Neural cell (in vitro differentiated cells): ENCODE measurements at regions not wholly inside any gene's neighbourhood (a gene's known extent, or its start where the extent isn't known, plus 50 kb on each side); places are given as distances from the start of the nearest gene placed in this dataset.

Source experiments
- H2AFZ ChIP-seq: fragments of 200-600, 300-800 bp; sonication (generic), shearing (Covaris generic); 2 replicates; pipeline ENCODE4 v1.6.0; 2014; ENCODE audit warnings: low read depth, mild to moderate bottlenecking, antibody characterized with exemption, low read length, moderate library complexity
- H3F3A ChIP-seq: fragments of 200-600 bp; shearing (Covaris generic); 2 replicates; pipeline ENCODE4 v1.6.1; 2016; ENCODE audit warnings: mild to moderate bottlenecking, moderate library complexity, mixed read lengths, antibody characterized with exemption, low read length; ENCODE audit not compliant: insufficient read depth, poor library complexity, severe bottlenecking
- H3K27ac ChIP-seq: fragments of 200-600, 300-800 bp; sonication (generic), shearing (Covaris generic); 2 replicates; pipeline ENCODE4 v1.5.1; 2014; ENCODE audit warnings: mild to moderate bottlenecking, low read length, moderate library complexity
- H3K27me3 ChIP-seq: fragments of 300-800, 200-600 bp; sonication (generic), shearing (Covaris generic); 2 replicates; pipeline ENCODE4 v1.6.0; 2014; ENCODE audit warnings: mild to moderate bottlenecking, low read depth, low read length, moderate library complexity; ENCODE audit not compliant: insufficient read depth
- H3K36me3 ChIP-seq: fragments of 300-800, 200-600 bp; sonication (generic), shearing (Covaris generic); 2 replicates; pipeline ENCODE4 v1.5.1; 2014; ENCODE audit warnings: mild to moderate bottlenecking, antibody characterized with exemption, low read length, moderate library complexity; ENCODE audit not compliant: insufficient read depth
- H3K4me2 ChIP-seq: fragments of 300-800, 200-600 bp; sonication (generic), shearing (Covaris generic); 2 replicates; pipeline ENCODE4 v1.6.0; 2014; ENCODE audit warnings: mild to moderate bottlenecking, low read length
- H3K4me3 ChIP-seq: fragments of 300-800, 200-600 bp; sonication (generic), shearing (Covaris generic); 2 replicates; pipeline ENCODE4 v1.5.1; 2014; ENCODE audit warnings: mild to moderate bottlenecking, low read length, moderate library complexity
- H3K79me2 ChIP-seq: fragments of 200-600 bp; shearing (Covaris generic); replicated peaks from 2 replicates; pipeline ENCODE4 v1.6.0; 2014; ENCODE audit warnings: mild to moderate bottlenecking, low read length, moderate library complexity; ENCODE audit not compliant: insufficient read depth
- H3K9ac ChIP-seq: fragments of 300-800, 200-600 bp; sonication (generic), shearing (Covaris generic); 2 replicates; pipeline ENCODE4 v1.6.1; 2016; ENCODE audit warnings: mild to moderate bottlenecking, low read length, mixed read lengths
- H3K9me2 ChIP-seq: fragments of 200-600 bp; shearing (Covaris generic); 2 replicates; pipeline ENCODE4 v1.6.1; 2016; ENCODE audit warnings: mild to moderate bottlenecking, low read length, mixed read lengths; ENCODE audit not compliant: insufficient read depth
- H3K9me3 ChIP-seq: fragments of 200-600, 300-800 bp; sonication (generic), shearing (Covaris generic); 2 replicates; pipeline ENCODE4 v1.6.1; 2016; ENCODE audit warnings: mild to moderate bottlenecking, mixed run types, low read length, moderate library complexity, mixed read lengths
- H4K20me1 ChIP-seq: fragments of 200-600 bp; shearing (Covaris generic); 2 replicates; pipeline ENCODE4 v1.6.1; 2016; ENCODE audit warnings: mild to moderate bottlenecking, mixed run types; ENCODE audit not compliant: insufficient read depth
- CTCF ChIP-seq: fragments of 450-650 bp; IDR thresholded peaks from 2 replicates; pipeline ENCODE4 v1.5.1; 2014; ENCODE audit warnings: antibody characterized with exemption, mild to moderate bottlenecking, moderate library complexity; ENCODE audit not compliant: poor library complexity, severe bottlenecking
- EP300 ChIP-seq: fragments of 450-650 bp; conservative IDR thresholded peaks from 2 replicates; pipeline ENCODE4 v1.6.1; 2014; ENCODE audit warnings: antibody characterized with exemption, mild to moderate bottlenecking, moderate library complexity; ENCODE audit not compliant: poor library complexity, severe bottlenecking
- EZH2 ChIP-seq: fragments of 200-600, 300-800 bp; shearing (Covaris generic), sonication (generic); IDR thresholded peaks from 2 replicates; pipeline ENCODE4 v1.6.1; 2014; ENCODE audit warnings: antibody characterized with exemption, low read length, borderline replicate concordance, mild to moderate bottlenecking; ENCODE audit not compliant: insufficient read depth, poor library complexity, severe bottlenecking
- MXI1 ChIP-seq: fragments of 450-650 bp; conservative IDR thresholded peaks from 2 replicates; pipeline ENCODE4 v1.6.1; 2014; ENCODE audit warnings: antibody characterized with exemption, mild to moderate bottlenecking; ENCODE audit not compliant: poor library complexity, severe bottlenecking
- POLR2AphosphoS5 ChIP-seq: IDR thresholded peaks from 2 replicates; pipeline ENCODE4 v1.6.1; 2012
- RAD21 ChIP-seq: fragments of 450-650 bp; conservative IDR thresholded peaks from 2 replicates; pipeline ENCODE4 v1.6.1; 2014; ENCODE audit warnings: antibody characterized with exemption, mild to moderate bottlenecking, moderate library complexity
- REST ChIP-seq: IDR thresholded peaks from 2 replicates; pipeline ENCODE4 v1.6.1; 2012; ENCODE audit warnings: borderline replicate concordance
- SMC3 ChIP-seq: fragments of 450-650 bp; conservative IDR thresholded peaks from 2 replicates; pipeline ENCODE4 v1.6.1; 2014; ENCODE audit warnings: antibody characterized with exemption, mild to moderate bottlenecking, moderate library complexity; ENCODE audit not compliant: poor library complexity
- TAF1 ChIP-seq: IDR thresholded peaks from 2 replicates; pipeline ENCODE4 v1.6.1; 2012; ENCODE audit warnings: low read depth

GRCh38 chr2:204202253-204202652 is 265.7 kb downstream of the ICOS start:
- no peaks in the 10 kb centered on the region for H4K20me1 ChIP-seq
- H3K27ac ChIP-seq: no peak overlapping the region
- H3K79me2 ChIP-seq: no peaks in the 10 kb centered on the region
- no peak overlapping the region for H3K4me2 ChIP-seq
- no peaks in the 10 kb centered on the region for H3K9me2 ChIP-seq
- TF ChIP-seq MXI1 (no peak), CTCF (no peak), SMC3 (no peak), TAF1 (no peak), EP300 (no peak), RAD21 (no peak), POLR2AphosphoS5 (no peak), EZH2 (no peak), REST (no peak)
- no peaks in the 10 kb centered on the region for H3K36me3 ChIP-seq
- no peaks in the 10 kb centered on the region for H3K9me3 ChIP-seq
- no peak overlapping the region for H3K4me3 ChIP-seq
- no peak overlapping the region for H3K9ac ChIP-seq
- no peak overlapping the region for H2AFZ ChIP-seq
- H3K27me3 ChIP-seq: no peaks in the 10 kb centered on the region
- H3F3A ChIP-seq: no peaks in the 10 kb centered on the region

- Histone ChIP-seq H3K9me2 (no peaks in the 10 kb centered on the region), H4K20me1 (no peaks in the 10 kb centered on the region), H3K4me3 (no peak overlapping the region), H3K9me3 (no peaks in the 10 kb centered on the region), H3F3A (no peaks in the 10 kb centered on the region), H2AFZ (no peak overlapping the region), H3K27ac (no peak overlapping the region), H3K9ac (no peak overlapping the region), H3K27me3 (no peaks in the 10 kb centered on the region), H3K36me3 (no peaks in the 10 kb centered on the region), H3K79me2 (no peaks in the 10 kb centered on the region), H3K4me2 (no peak overlapping the region)
- no peak for TF ChIP-seq REST
- no peak for TF ChIP-seq EZH2
- no peak for TF ChIP-seq RAD21
- no peak for TF ChIP-seq SMC3
- TF ChIP-seq EP300: no peak
- no peak for TF ChIP-seq MXI1
- TF ChIP-seq POLR2AphosphoS5: no peak
- no peak for TF ChIP-seq CTCF
- no peak for TF ChIP-seq TAF1
Measured at GRCh38 chr2:204203704-204204103, 267.1 kb downstream of the ICOS start.
